T-helper 1 cell treated with Interleukin-12 subunit alpha and Interleukin-12 subunit beta and Interleukin-4 antibody, amounts not matched to agents 30 ng/mL and 1 ng/mL, for 36 hours (primary cell): ENCODE measurements at regions not wholly inside any gene's neighbourhood (a gene's known extent, or its start where the extent isn't known, plus 50 kb on each side); places are given as distances from the start of the nearest gene placed in this dataset.

ENCODE experiments used
- intact Hi-C: fragments of 100-400 bp; cut with micrococcal nuclease; formaldehyde crosslinking; loops from one replicate; pipeline ENCODE4 v1.15.1; 2024

- intact Hi-C loops = no loop called here
Observed at GRCh38 chr5:39586185-39586584, 161.4 kb upstream of the DAB2 start.

- intact Hi-C loops = no loop called here
Observed at GRCh38 chr5:39584927-39585326, 160.1 kb upstream of the DAB2 start.

GRCh38 chr5:39580702-39581453 is 156.1 kb upstream of the DAB2 start:
- intact Hi-C loops = no loop called here

- intact Hi-C loops = loop anchor here (1.0 to 10.0 kb wide), 6 partner anchors 133 to 1300 kb away; partner anchors contain the start of genes FYB1 and TTC33
Observed at GRCh38 chr5:39579750-39580149, 155.0 kb upstream of the DAB2 start.

GRCh38 chr5:39578887-39579497 is 154.2 kb upstream of the DAB2 start:
- intact Hi-C loops = loop anchor here (1.0 to 10.0 kb wide), 7 partner anchors 133 to 1300 kb away; partner anchors contain the start of genes FYB1 and TTC33

- intact Hi-C loops = loop anchor here (5.0 to 10.0 kb wide), 4 partner anchors 135 to 1180 kb away; partner anchors contain the start of genes FYB1 and TTC33
Observed at GRCh38 chr5:39577529-39577928, 152.7 kb upstream of the DAB2 start.

GRCh38 chr5:39570403-39571027 is 145.7 kb upstream of the DAB2 start:
- intact Hi-C loops = loop anchor here (1.0 to 10.0 kb wide), 3 partner anchors 194 to 423 kb away; partner anchors contain the start of gene FYB1

- intact Hi-C loops = loop anchor here (1.0 to 10.0 kb wide), 3 partner anchors 194 to 423 kb away; partner anchors contain the start of gene FYB1
Observed at GRCh38 chr5:39569857-39570256, 145.1 kb upstream of the DAB2 start.

GRCh38 chr5:39566891-39567290 is 142.1 kb upstream of the DAB2 start:
- intact Hi-C loops = no loop called here

GRCh38 chr5:39566029-39566428 is 141.2 kb upstream of the DAB2 start:
- intact Hi-C loops = no loop called here

- intact Hi-C loops = no loop called here
Observed at GRCh38 chr5:39561421-39561820, 136.6 kb upstream of the DAB2 start.

GRCh38 chr5:39560726-39561125 is 135.9 kb upstream of the DAB2 start:
- intact Hi-C loops = no loop called here

- intact Hi-C loops = no loop called here
Observed at GRCh38 chr5:39559923-39560322, 135.1 kb upstream of the DAB2 start.

GRCh38 chr5:39558541-39558940 is 133.8 kb upstream of the DAB2 start:
- intact Hi-C loops = no loop called here

- intact Hi-C loops = no loop called here
Observed at GRCh38 chr5:39555788-39556187, 131.0 kb upstream of the DAB2 start.

- intact Hi-C loops = loop anchor here (1.0 to 5.0 kb wide), 5 partner anchors 171 to 1106 kb away; no protein-coding TSS in a partner anchor
Observed at GRCh38 chr5:39547553-39548154, 122.9 kb upstream of the DAB2 start.

GRCh38 chr5:39544941-39545340 is 120.2 kb upstream of the DAB2 start:
- intact Hi-C loops = loop anchor here (5.0 kb wide), 1 partner anchor 408 kb away; no protein-coding TSS in a partner anchor

GRCh38 chr5:39543335-39543734 is 118.6 kb upstream of the DAB2 start:
- intact Hi-C loops = no loop called here

- intact Hi-C loops = no loop called here
Observed at GRCh38 chr5:39542511-39543285, 117.9 kb upstream of the DAB2 start.

- intact Hi-C loops = no loop called here
Observed at GRCh38 chr5:39541920-39542319, 117.1 kb upstream of the DAB2 start.

GRCh38 chr5:39539470-39539869 is 114.7 kb upstream of the DAB2 start:
- intact Hi-C loops = no loop called here
